Kidney (tissue), 13 donors: ENCODE measurements at regions not wholly inside any gene's neighbourhood (a gene's known extent, or its start where the extent isn't known, plus 50 kb on each side); places are given as distances from the start of the nearest gene placed in this dataset.

ENCODE experiments used
- DNase-seq, 5 donors: peaks; one replicate each; pipeline ENCODE4 v3.0.0-alpha.2; 2013 to 2020
- FAIRE-seq: peaks from 2 replicates; lab custom pipeline; 2012; peaks lifted over from hg19 to GRCh38; lab: Jason Lieb, UNC
- H3K27ac ChIP-seq, 2 donors: one replicate each; pipeline ENCODE4 v1.7.0; 2013; ENCODE audit warnings: low read depth in 2 of 2, low read length in 2 of 2, inconsistent platforms in 1 of 2
- H3K27me3 ChIP-seq: one replicate; pipeline ENCODE4 v1.7.1; 2013; ENCODE audit warnings: low read length, inconsistent platforms; ENCODE audit not compliant: control insufficient read depth, insufficient read depth
- H3K36me3 ChIP-seq, 3 donors: one replicate each; pipeline versions ENCODE4 v1.7.0 to v1.7.1; 2013; ENCODE audit warnings: low read length in 3 of 3, control low read depth in 1 of 3, inconsistent platforms in 1 of 3; ENCODE audit not compliant: insufficient read depth in 3 of 3, control insufficient read depth in 2 of 3
- H3K4me1 ChIP-seq, 3 donors: one replicate each; pipeline versions ENCODE4 v1.7.0 to v1.7.1; 2013; ENCODE audit warnings: low read length in 3 of 3, inconsistent platforms in 1 of 3, low read depth in 1 of 3; ENCODE audit not compliant: control insufficient read depth in 2 of 3, insufficient read depth in 2 of 3
- H3K4me3 ChIP-seq, 3 donors: one replicate each; pipeline versions ENCODE4 v1.7.0 to v1.8.1; 2013; ENCODE audit warnings: low read length in 3 of 3, control low read depth in 1 of 3, inconsistent platforms in 1 of 3
- H3K9ac ChIP-seq, 3 donors: one replicate each; pipeline versions ENCODE4 v1.7.0 to v1.7.1; 2013; ENCODE audit warnings: low read length in 3 of 3, control low read depth in 1 of 3, inconsistent platforms in 1 of 3
- H3K9me3 ChIP-seq, 3 donors: one replicate each; pipeline versions ENCODE4 v1.7.0 to v1.7.1; 2013; ENCODE audit warnings: low read length in 3 of 3, control low read depth in 1 of 3, inconsistent platforms in 1 of 3; ENCODE audit not compliant: control insufficient read depth in 2 of 3, insufficient read depth in 1 of 3
- CTCF ChIP-seq: IDR thresholded peaks from 3 replicates; pipeline ENCODE4 v1.5.1; 2012; ENCODE audit warnings: mild to moderate bottlenecking, moderate library complexity, borderline replicate concordance; ENCODE audit not compliant: insufficient read depth; ENCODE audit errors: extremely low read depth
- intact Hi-C: fragments of 100-400 bp; cut with DNase I; formaldehyde crosslinking; loops from one replicate; pipeline ENCODE4 v1.11.1; 2022
- donor health status: control.
- donor health status: control.
- donor health status: control.
- donor health status: control.
- donor health status: control.
- donor health status: DM: yes; HTN: yes; CAD: no.
- donor health status: Normal renal cell carcinoma (clear cell type).

GRCh38 chr2:21429747-21430146 is 306.0 kb downstream of the TDRD15 start:
- TF ChIP-seq CTCF = no peak
- no peak overlapping the region for H3K4me3 ChIP-seq
- no peak for DNase-seq
- H3K9ac ChIP-seq = no peak overlapping the region
- no peak for FAIRE-seq
- no peaks in the 10 kb centered on the region for H3K4me1 ChIP-seq
- H3K27ac ChIP-seq = no peak overlapping the region
- intact Hi-C loops = no loop called here
- H3K27me3 ChIP-seq = no peaks in the 10 kb centered on the region
- no peaks in the 10 kb centered on the region for H3K36me3 ChIP-seq
- H3K9me3 ChIP-seq = no peaks in the 10 kb centered on the region

- intact Hi-C loops = no loop called here
- Histone ChIP-seq H3K4me1 (no peaks in the 10 kb centered on the region), H3K27me3 (no peaks in the 10 kb centered on the region), H3K4me3 (no peak overlapping the region), H3K27ac (no peak overlapping the region), H3K9ac (no peak overlapping the region), H3K36me3 (no peaks in the 10 kb centered on the region), H3K9me3 (no peaks in the 10 kb centered on the region)
- DNase-seq (peak in 2 of 5 donors; percentile 19 to 44), FAIRE-seq (no peak)
- no peak for TF ChIP-seq CTCF
Observed at GRCh38 chr2:21431078-21431477, 307.3 kb downstream of the TDRD15 start.

- Histone ChIP-seq H3K9ac (no peak overlapping the region), H3K4me3 (no peak overlapping the region), H3K27me3 (no peaks in the 10 kb centered on the region), H3K36me3 (no peaks in the 10 kb centered on the region), H3K9me3 (no peaks in the 10 kb centered on the region), H3K4me1 (no peaks in the 10 kb centered on the region), H3K27ac (no peak overlapping the region)
- intact Hi-C loops = no loop called here
- DNase-seq (peak in 2 of 5 donors; percentile 7 to 74), FAIRE-seq (peak; percentile 25)
- no peak for TF ChIP-seq CTCF
Observed at GRCh38 chr2:21438949-21439348, 315.2 kb downstream of the TDRD15 start.

GRCh38 chr2:21441442-21441841 is 317.7 kb downstream of the TDRD15 start:
- Histone ChIP-seq H3K4me3 (no peak overlapping the region), H3K36me3 (no peaks in the 10 kb centered on the region), H3K4me1 (no peaks in the 10 kb centered on the region), H3K27me3 (no peaks in the 10 kb centered on the region), H3K9ac (no peak overlapping the region), H3K9me3 (no peaks in the 10 kb centered on the region), H3K27ac (no peak overlapping the region)
- intact Hi-C loops = no loop called here
- DNase-seq (no peak), FAIRE-seq (no peak)
- no peak for TF ChIP-seq CTCF
